Smooth muscle cell (in vitro differentiated cells): ENCODE measurements at regions not wholly inside any gene's neighbourhood (a gene's known extent, or its start where the extent isn't known, plus 50 kb on each side); places are given as distances from the start of the nearest gene placed in this dataset.

ENCODE experiments used
- DNase-seq: peaks from one replicate; lab custom pipeline; 2025; ENCODE audit not compliant: unreplicated experiment; lab: John Stamatoyannopoulos, UW
- H2AFZ ChIP-seq: fragments of 200-600 bp; sonication (generic); 2 replicates; pipeline ENCODE4 v1.6.0; 2016; ENCODE audit warnings: antibody characterized with exemption, low read depth, mild to moderate bottlenecking
- H3F3A ChIP-seq: fragments of 200-600 bp; sonication (generic); 2 replicates; pipeline ENCODE4 v1.6.0; 2017; ENCODE audit warnings: antibody characterized with exemption, low read depth
- H3K27ac ChIP-seq: fragments of 200-600 bp; sonication (generic); 2 replicates; pipeline ENCODE4 v1.5.1; 2016; ENCODE audit warnings: low read depth, mild to moderate bottlenecking
- H3K27me3 ChIP-seq: fragments of 200-600 bp; sonication (generic); 2 replicates; pipeline ENCODE4 v1.6.1; 2016; ENCODE audit warnings: low read depth, mild to moderate bottlenecking
- H3K36me3 ChIP-seq: fragments of 200-600 bp; sonication (generic); 2 replicates; pipeline ENCODE4 v1.5.1; 2016; ENCODE audit warnings: low read depth
- H3K4me1 ChIP-seq: fragments of 200-600 bp; sonication (generic); 2 replicates; pipeline ENCODE4 v1.5.1; 2016; ENCODE audit warnings: low read depth
- H3K4me2 ChIP-seq: fragments of 200-600 bp; sonication (generic); 2 replicates; pipeline ENCODE4 v1.6.0; 2016; ENCODE audit warnings: mild to moderate bottlenecking
- H3K4me3 ChIP-seq: fragments of 200-600 bp; sonication (generic); 2 replicates; pipeline ENCODE4 v1.5.1; 2016; ENCODE audit warnings: mild to moderate bottlenecking
- H3K79me2 ChIP-seq: fragments of 200-600 bp; sonication (generic); 2 replicates; pipeline ENCODE4 v1.6.0; 2016; ENCODE audit warnings: low read depth, mild to moderate bottlenecking
- H3K9ac ChIP-seq: fragments of 200-600 bp; sonication (generic); 2 replicates; pipeline ENCODE4 v1.6.0; 2016; ENCODE audit warnings: low read depth
- H3K9me3 ChIP-seq: fragments of 200-600 bp; sonication (generic); replicated peaks from 2 replicates; pipeline ENCODE4 v1.5.1; 2016; ENCODE audit warnings: low read depth
- H4K20me1 ChIP-seq: fragments of 200-600 bp; sonication (generic); 2 replicates; pipeline ENCODE4 v1.6.0; 2016; ENCODE audit warnings: low read depth
- CTCF ChIP-seq: fragments of 200-600 bp; sonication (generic); IDR thresholded peaks from 2 replicates; pipeline ENCODE4 v1.5.1; 2017; ENCODE audit warnings: borderline replicate concordance, mild to moderate bottlenecking, antibody characterized with exemption; ENCODE audit not compliant: insufficient read depth, poor library complexity, severe bottlenecking
- WGBS: methylation state at CpG from one replicate; pipeline ENCODE4 v1.1.7; 2016; ENCODE audit warnings: low lambda C conversion rate; 5-methylcytosine and 5-hydroxymethylcytosine counted together

- TF ChIP-seq CTCF, result no peak
- no peaks in the 10 kb centered on the region for H3K36me3 ChIP-seq
- H3K79me2 ChIP-seq, result no peaks in the 10 kb centered on the region
- no peaks in the 10 kb centered on the region for H3K27me3 ChIP-seq
- H3K4me3 ChIP-seq, result no peak overlapping the region
- no peaks in the 10 kb centered on the region for H3K4me1 ChIP-seq
- no peaks in the 10 kb centered on the region for H3F3A ChIP-seq
- H3K4me2 ChIP-seq, result no peak overlapping the region
- no peak overlapping the region for H3K27ac ChIP-seq
- no peak overlapping the region for H2AFZ ChIP-seq
- H3K9me3 ChIP-seq, result no peaks in the 10 kb centered on the region
- WGBS, result 96% methylated on average over 8 of the region's 8 CpGs
- no peak overlapping the region for H3K9ac ChIP-seq
- DNase-seq, result no peak
- H4K20me1 ChIP-seq, result no peaks in the 10 kb centered on the region
Observed at GRCh38 chr18:74006143-74006542, 141.5 kb downstream of the FBXO15 start.

DNA sequence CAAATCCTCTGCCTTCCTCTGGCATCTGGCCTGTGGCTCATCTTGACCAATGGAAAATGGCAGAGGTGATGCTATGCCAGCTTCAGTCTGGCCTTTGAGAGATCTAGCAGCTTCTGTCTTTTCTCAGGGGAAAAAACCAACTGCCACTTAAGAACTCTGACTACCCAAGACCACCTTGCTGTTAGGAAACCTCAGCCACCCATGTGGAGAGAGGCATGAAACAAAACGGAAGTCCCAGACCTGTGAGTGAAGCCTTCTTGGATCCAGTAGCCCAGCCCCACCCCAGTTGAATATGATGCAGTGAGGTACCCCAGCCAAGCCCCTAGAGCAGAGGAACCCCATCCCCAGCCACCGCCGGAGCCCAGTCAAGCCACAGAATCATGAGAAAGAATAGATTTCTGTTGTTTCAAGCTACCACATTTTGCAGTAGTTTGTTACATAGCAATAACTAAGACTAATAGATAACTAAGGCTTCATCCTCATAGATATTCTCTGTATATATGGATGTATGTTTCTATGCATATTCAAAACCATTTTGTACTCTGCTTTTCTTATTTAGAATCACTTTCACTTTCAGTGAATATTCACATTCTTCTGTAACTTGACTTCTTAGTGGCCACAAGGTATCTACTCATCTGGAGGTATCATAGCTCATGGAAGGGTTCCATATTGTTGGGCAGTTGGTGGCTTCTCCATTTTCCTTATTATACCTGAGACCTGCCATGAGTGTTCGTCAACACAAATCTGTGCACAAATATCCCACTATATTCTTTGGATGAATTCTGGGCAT is 142.1 kb downstream of the FBXO15 start:
- H4K20me1 ChIP-seq, result no peaks in the 10 kb centered on the region
- H3K9me3 ChIP-seq, result no peaks in the 10 kb centered on the region
- no peak for DNase-seq
- no peak overlapping the region for H2AFZ ChIP-seq
- no peaks in the 10 kb centered on the region for H3F3A ChIP-seq
- H3K27ac ChIP-seq, result no peak overlapping the region
- no peaks in the 10 kb centered on the region for H3K4me1 ChIP-seq
- H3K9ac ChIP-seq, result no peak overlapping the region
- no peak overlapping the region for H3K4me2 ChIP-seq
- no peaks in the 10 kb centered on the region for H3K27me3 ChIP-seq
- no peaks in the 10 kb centered on the region for H3K36me3 ChIP-seq
- 89% methylated on average over 4 of the region's 4 CpGs for WGBS
- H3K4me3 ChIP-seq, result no peak overlapping the region
- no peak for TF ChIP-seq CTCF
- no peaks in the 10 kb centered on the region for H3K79me2 ChIP-seq

- WGBS, result 60% methylated on average over 5 of the region's 5 CpGs
- H3K4me2 ChIP-seq, result no peak overlapping the region
- H3K79me2 ChIP-seq, result no peaks in the 10 kb centered on the region
- H3K4me1 ChIP-seq, result no peaks in the 10 kb centered on the region
- H3K9me3 ChIP-seq, result no peaks in the 10 kb centered on the region
- no peak overlapping the region for H3K4me3 ChIP-seq
- no peaks in the 10 kb centered on the region for H3F3A ChIP-seq
- no peak for DNase-seq
- no peak overlapping the region for H3K9ac ChIP-seq
- no peaks in the 10 kb centered on the region for H3K27me3 ChIP-seq
- no peaks in the 10 kb centered on the region for H3K36me3 ChIP-seq
- no peak for TF ChIP-seq CTCF
- no peak overlapping the region for H3K27ac ChIP-seq
- H4K20me1 ChIP-seq, result no peaks in the 10 kb centered on the region
- no peak overlapping the region for H2AFZ ChIP-seq
Observed at GRCh38 chr18:73992242-73993022, 155.2 kb downstream of the FBXO15 start.
